C4-2B (cell line): ENCODE measurements at regions not wholly inside any gene's neighbourhood (a gene's known extent, or its start where the extent isn't known, plus 50 kb on each side); places are given as distances from the start of the nearest gene placed in this dataset.

Experiments used
- CTCF ChIP-seq: fragments of 450-650 bp; conservative IDR thresholded peaks from 2 replicates; pipeline ENCODE4 v1.5.1; 2017; ENCODE audit warnings: mild to moderate bottlenecking
- ZFX ChIP-seq: fragments of 450-650 bp; IDR thresholded peaks from 2 replicates; pipeline ENCODE4 v1.6.1; 2017

- TF ChIP-seq CTCF (no peak), ZFX (no peak)
Observed at GRCh38 chrX:83593634-83594294, 85.7 kb downstream of the POU3F4 start.
